Breast epithelium (tissue), 3 donors: ENCODE measurements at regions not wholly inside any gene's neighbourhood (a gene's known extent, or its start where the extent isn't known, plus 50 kb on each side); places are given as distances from the start of the nearest gene placed in this dataset.

ENCODE experiments used
- POLR2A ChIP-seq: fragments of 450-650 bp; IDR thresholded peaks from one replicate; pipeline ENCODE4 v1.6.1; 2016; ENCODE audit warnings: antibody characterized with exemption, mild to moderate bottlenecking, moderate library complexity
- TF ChIP-seq, protein P1 (sequence below), 3 donors: fragments of 450-650 bp; IDR thresholded peaks; one replicate each; pipeline ENCODE4 v1.5.1; 2016 to 2017; ENCODE audit warnings: antibody characterized with exemption in 3 of 3, mild to moderate bottlenecking in 3 of 3, moderate library complexity in 3 of 3

DNA sequence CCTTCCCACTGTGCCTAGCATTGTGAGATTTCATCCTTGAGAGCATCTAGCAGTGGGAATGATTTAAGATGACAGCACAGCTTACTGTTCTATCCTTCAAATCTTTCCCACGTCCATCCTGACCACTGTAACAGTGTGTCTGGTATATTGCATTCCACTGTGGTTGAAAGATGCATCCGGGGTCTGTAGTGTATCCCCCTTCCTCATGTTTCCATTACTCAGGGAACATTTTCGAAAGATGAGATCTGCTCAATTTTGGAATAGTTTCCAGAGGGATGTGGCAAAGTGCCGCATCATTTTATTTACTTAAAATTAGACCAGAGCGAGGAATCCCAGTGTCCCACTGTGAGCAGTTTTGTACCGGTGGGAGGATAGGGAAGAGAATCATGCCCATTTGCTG lies 407.1 kb upstream of the PAPPA start:
- no peak for TF ChIP-seq POLR2A
- TF ChIP-seq, protein P1, sequence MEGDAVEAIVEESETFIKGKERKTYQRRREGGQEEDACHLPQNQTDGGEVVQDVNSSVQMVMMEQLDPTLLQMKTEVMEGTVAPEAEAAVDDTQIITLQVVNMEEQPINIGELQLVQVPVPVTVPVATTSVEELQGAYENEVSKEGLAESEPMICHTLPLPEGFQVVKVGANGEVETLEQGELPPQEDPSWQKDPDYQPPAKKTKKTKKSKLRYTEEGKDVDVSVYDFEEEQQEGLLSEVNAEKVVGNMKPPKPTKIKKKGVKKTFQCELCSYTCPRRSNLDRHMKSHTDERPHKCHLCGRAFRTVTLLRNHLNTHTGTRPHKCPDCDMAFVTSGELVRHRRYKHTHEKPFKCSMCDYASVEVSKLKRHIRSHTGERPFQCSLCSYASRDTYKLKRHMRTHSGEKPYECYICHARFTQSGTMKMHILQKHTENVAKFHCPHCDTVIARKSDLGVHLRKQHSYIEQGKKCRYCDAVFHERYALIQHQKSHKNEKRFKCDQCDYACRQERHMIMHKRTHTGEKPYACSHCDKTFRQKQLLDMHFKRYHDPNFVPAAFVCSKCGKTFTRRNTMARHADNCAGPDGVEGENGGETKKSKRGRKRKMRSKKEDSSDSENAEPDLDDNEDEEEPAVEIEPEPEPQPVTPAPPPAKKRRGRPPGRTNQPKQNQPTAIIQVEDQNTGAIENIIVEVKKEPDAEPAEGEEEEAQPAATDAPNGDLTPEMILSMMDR (IDR thresholded peaks at IDR 0.05), result no peak
